ENCODE measurements at regions not wholly inside any gene's neighbourhood (a gene's known extent, or its start where the extent isn't known, plus 50 kb on each side); places are given as distances from the start of the nearest gene placed in this dataset.

- no peak for FAIRE-seq
Observed at GRCh38 chr15:26178640-26179220, 315.6 kb upstream of the ATP10A start.

- FAIRE-seq = no peak
Observed at GRCh38 chr15:26177816-26178215, 314.7 kb upstream of the ATP10A start.

- no peak for FAIRE-seq
Observed at GRCh38 chr15:26176831-26177230, 313.7 kb upstream of the ATP10A start.

DNA sequence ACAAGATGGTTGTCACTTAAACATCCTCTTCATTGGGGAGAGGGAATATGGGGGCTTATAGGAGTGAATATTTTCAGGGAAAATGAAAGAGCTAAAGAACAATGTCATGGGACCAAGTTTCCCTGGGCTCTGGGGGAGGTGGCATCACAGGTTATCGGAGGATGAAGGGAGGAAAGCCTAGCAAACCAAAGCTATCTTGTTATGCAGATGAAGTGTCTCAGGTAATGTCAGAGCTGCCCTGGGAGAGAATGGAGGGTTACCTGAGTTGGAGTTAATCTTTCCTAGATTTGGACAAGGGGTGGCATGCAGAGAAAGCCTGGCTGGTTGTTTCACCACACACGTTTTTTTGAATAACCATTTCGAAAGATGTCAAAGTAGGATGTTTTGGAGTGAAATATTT is 308.1 kb upstream of the ATP10A start:
- FAIRE-seq = no peak

DNA sequence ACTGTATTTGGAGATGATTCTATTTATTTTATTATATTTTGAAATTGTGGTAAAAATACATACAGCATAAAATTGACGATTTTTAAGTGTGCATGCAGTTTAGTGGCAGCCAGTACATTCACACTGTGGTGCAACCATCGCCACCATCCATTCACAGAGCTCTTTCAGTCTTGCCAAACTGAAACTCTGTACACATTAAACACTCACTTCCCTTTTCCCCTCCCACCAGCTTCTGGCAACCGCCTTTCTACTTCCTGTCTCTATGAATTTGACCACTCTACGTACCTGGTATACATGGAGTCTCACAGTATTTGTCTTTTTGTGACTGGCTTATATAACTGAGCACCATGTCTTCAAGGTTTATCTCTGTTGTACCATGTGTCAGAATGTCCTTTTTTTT is 303.3 kb upstream of the ATP10A start:
- FAIRE-seq = no peak

DNA sequence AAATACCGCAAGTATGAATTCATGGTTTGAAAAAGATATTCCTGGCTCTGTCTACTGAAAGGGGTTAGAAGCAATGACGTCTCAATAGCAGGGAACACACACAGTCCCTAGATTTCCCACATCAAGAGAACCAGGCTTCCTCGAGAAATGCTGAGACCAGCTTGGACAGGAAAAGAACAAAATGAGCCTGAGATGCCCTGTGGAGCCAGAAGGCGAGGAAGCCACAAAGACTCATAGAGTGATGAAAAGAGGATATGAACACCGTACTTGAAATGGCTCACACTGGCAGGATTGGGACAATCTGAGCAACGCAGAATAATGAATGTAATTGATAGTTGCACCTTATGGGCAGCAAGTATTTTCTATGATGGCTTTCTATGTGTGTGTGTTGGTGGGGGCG is 302.4 kb upstream of the ATP10A start:
- no peak for FAIRE-seq

GRCh38 chr15:26160343-26160742 is 297.2 kb upstream of the ATP10A start:
- FAIRE-seq = no peak

DNA sequence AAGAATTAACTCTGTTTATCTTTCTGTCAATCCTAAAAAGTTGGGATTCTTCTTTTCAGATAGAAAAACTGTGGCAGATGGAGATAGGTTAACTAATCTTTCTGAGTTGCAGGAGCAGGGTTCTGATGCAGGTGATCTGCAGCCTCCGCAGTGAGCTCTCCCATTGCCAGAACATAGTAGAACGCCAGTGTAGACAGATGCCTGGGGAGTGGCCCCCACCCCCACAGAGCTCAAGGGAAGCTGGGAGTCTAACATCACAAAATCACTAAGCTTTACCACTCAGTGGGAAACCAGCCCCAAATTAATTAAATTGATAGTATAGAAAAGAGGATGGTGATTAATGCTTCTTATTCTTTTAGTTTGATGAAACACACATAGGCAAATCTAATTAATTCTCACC is 295.0 kb upstream of the ATP10A start:
- FAIRE-seq = no peak

GRCh38 chr15:26157081-26157480 is 294.0 kb upstream of the ATP10A start:
- no peak for FAIRE-seq

DNA sequence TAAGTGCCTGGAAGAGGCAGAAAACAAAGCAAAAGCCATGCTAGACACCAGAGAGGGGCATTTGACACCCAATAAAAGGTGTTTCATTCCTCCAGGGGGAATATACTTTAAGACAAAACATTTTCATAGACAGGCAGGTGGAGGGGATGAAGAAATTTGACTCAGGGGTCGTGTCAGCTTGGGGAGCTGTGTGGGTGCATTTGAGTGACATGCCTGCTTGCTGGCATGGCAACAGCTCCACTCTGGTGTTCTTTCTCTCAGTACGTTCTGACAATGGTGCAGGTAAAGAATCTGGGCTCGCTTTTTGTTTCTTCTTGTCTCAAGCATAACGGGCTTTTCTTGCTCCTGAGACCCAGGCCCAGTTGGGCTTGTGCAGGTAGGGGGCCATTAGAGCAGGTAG is 292.9 kb upstream of the ATP10A start:
- FAIRE-seq = no peak

- FAIRE-seq = no peak
Observed at GRCh38 chr15:26148156-26148860, 285.2 kb upstream of the ATP10A start.

DNA sequence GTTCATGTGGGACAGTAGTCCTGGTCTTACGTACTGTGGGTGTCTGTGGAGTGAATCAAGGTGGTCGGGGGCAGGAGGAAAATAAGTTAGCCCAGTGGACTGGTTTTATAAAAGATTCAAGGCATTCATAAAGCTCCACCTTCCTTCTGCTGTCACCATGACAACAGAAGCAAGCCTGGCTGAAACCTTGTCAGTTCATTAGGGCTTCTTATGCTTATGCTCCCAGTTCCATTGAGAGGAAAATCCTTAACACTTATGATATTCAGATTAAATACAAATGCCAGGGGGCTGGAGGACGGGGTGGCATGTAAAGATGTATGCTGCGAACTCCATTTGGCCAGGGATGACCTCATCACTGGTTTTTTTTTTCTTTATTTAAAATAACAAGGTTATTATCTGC is 283.1 kb upstream of the ATP10A start:
- FAIRE-seq = no peak

DNA sequence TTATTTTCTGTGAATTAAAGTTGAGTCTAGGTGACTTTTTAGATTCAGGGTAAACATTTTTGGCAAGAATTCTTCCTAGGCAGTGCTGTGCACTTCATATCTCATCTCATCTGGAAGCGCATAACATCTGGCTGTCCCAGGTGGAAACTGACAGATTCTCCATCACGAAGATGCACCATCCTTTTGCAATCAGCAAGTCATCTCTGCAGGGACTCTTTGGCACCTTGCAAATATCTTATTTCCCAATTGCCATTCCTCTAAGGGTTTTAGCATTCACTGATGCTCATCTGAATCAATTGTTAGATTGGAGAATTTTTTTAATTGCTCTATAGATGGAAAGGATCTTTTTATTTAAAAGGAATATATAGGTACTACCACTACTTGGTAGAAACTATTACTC is 282.7 kb upstream of the ATP10A start:
- no peak for FAIRE-seq

DNA sequence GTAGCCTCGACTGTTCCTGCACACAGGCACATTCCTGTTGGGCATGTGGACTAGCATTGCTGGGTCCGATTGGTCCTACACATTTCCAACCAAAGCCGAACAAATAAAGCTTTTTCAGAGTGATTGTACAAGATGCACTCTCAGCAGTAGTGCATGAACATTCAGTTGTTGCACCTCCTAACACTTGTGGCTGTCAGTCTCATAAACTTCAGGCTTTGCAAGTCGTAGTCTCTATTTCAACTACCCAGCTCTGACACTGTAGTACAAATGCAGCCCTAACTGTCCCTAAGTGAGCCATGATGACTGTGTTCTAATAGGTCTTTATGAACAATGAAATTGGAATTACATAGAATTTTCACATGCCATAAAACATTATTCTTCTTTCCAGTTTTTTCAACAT is 281.7 kb upstream of the ATP10A start:
- FAIRE-seq = no peak

DNA sequence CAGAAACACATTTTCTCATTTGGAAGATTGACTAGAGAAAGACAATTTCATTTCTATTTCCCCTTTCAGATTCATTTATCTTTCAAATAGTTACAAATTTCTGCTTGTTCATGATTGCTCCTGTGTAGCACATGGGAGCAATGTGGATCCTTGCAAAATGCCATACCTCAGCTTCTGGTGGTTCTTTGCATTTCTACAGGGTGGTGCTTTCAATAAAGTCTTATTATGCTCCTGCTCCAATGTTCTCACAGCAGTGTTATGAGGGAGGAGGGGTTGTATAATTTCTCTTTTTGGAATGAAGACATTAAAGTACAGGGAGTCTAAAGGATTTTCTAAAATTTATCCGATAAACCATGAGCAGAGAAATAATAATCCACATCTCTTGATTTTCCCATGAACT is 280.1 kb upstream of the ATP10A start:
- no peak for FAIRE-seq

DNA sequence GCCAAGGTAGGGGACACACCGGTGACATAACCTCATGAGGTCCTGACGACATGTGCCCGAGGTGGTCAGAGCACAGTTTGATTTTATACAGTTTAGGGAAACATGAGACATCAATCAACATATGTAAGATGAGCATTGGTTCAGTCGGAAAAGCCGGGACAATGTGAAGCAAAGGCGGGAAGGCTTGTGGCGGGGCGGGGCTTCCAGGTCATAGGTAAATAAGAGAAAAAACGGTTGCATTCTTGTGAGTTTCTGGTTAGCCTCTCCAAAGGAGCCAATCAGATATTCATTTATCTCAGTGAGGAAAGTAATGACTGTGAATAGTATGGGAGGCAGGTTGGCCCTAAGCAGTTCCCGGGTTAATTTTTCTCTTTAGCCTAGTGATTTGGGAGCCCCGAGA is 271.7 kb upstream of the ATP10A start:
- no peak for FAIRE-seq

- FAIRE-seq = no peak
Observed at GRCh38 chr15:26134152-26134551, 271.0 kb upstream of the ATP10A start.

DNA sequence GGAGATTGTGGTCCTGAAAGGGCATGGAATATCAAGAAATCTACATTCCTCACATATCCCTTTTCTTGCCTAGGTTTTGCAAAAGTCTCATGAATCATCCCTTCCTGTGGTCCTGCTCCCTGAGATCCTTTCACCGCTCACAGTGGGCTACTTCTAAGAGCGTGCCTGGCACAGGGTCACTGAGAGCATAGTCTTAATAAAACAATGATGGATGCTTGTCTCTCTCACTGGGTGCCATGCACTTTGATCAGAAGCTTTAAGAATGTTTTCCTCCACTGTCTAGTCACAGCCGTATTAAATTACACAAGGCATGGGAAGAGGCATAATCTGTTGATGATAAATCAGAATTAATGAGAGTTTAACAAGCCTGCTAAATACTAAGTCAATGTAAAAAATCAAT is 269.7 kb upstream of the ATP10A start:
- no peak for FAIRE-seq

- FAIRE-seq = no peak
Observed at GRCh38 chr15:26129852-26130251, 266.7 kb upstream of the ATP10A start.

GRCh38 chr15:26128611-26129140 is 265.5 kb upstream of the ATP10A start:
- FAIRE-seq = no peak

DNA sequence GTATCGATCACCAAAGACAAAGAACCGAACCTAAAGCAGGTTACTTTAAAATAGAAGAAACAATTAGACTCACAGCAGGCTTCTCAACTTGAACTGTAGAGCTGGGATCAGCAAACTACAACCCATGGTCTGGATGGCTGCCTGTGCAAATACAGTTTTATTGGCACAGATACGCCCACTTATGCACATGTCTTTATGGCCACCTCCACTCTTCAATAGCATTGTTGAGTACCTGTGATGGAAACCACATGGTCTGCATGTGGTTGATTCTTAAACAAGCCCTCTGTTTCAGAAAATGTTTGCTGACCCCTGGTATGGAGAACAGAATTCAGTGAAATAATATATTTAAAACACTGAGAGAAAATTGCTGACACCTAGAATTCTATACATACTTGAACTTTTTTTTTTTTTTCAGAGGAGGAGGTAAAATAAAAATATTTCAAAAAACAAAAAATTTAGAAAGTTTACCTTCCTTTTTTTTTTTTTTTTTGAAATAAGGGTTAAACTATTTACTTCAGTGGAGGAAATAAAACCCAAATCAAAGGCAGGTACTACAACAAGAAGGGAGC is 263.8 kb upstream of the ATP10A start:
- no peak for FAIRE-seq

- FAIRE-seq = no peak
Observed at GRCh38 chr15:26126070-26126469, 262.9 kb upstream of the ATP10A start.

- FAIRE-seq = no peak
Observed at GRCh38 chr15:26125664-26126063, 262.5 kb upstream of the ATP10A start.

GRCh38 chr15:26119322-26119721 is 256.2 kb upstream of the ATP10A start:
- FAIRE-seq = no peak

Data from A204.1 (cell line).